HG02885 (cell line): ENCODE measurements at regions not wholly inside any gene's neighbourhood (a gene's known extent, or its start where the extent isn't known, plus 50 kb on each side); places are given as distances from the start of the nearest gene placed in this dataset.
"Not testable (repeated sequence)": the region's sequence is repeated elsewhere in the genome, so short reads cannot be mapped to it uniquely, and the experiment has no call there.

Source experiments
- ATAC-seq: cut with Tn5 transposase; IDR thresholded peaks from one replicate; pipeline ENCODE4 v1.9.1; 2021; ENCODE audit warnings: mild to moderate bottlenecking; ENCODE audit not compliant: unreplicated experiment, poor library complexity

DNA sequence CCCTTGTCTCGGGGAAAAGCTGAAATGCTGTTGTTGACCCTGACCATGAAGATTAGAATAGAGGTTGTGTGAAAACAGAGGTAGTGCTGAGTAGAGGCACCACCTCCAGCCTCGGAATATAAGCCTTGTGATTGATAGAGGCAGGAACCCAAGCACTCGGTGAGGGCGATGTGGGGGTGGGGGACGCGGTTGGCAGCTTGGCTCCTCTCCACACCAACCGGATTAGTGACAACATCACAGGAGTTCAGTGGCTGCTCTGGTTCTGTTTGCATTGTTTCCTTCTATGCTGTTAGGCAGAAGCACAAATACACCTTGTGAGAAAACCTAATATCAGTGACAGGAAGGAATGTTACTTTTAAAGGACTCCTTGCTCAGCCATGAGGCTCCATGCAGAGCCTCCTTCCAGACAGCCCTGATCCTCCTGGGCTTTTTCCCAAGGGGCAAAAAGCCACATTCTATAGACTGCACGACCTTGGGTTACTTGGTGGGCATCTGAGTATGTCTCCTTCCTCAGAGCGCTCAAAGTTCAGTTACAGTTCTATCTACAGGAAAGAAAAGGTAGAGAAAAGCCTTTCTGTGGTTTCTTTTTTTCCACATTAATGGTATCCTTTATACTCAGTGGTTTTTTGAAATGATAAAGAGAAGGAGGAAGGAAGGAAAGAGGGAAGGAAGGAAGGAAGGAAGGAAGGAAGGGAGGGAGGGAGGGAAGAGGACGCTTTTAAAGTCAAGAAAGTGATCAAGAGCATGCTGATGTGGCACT is 150.4 kb upstream of the NOCT start:
- ATAC-seq = no peak

GRCh38 chr4:138863160-138863559 is 152.4 kb upstream of the NOCT start:
- no peak for ATAC-seq

- ATAC-seq = no peak
These were observed 154.4 kb upstream of the NOCT start for GRCh38 chr4:138861135-138861534.

DNA sequence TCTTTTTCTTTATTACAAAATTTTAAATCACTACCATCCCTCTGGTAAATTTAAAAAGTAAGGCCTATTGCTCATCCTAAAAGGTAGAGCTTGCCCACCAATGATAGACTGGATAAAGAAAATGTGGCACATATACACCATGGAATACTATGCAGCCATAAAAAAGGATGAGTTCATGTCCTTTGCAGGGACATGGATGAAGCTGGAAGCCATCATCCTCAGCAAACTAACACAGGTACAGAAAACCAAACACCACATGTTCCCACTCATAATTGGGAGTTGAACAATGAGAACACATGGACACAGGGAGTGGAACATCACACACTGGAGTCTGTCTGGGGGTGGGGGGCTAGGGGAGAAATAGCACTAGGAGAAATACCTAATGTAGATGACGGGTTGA is 155.2 kb upstream of the NOCT start:
- not testable (repeated sequence) for ATAC-seq

DNA sequence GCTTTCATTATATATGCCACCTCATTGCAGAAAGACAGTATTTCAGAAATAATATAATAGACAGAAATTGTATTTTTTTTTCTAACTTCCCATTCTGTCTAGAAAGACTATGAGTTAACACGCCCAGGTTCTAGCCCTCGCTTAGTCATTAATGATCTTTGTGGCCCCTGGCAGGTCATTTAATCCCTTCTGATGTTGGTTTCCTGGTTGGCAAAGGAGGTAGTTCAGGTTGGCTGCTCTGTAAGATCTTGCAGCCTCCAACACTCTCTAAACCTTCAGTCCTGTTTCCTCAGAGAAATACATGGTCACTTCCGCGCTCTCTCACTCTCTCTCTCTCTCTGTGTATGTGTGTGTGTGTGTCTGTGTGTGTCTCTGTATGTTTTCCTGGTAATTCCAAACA is 156.3 kb upstream of the NOCT start:
- no peak for ATAC-seq

GRCh38 chr4:138858419-138858818 is 157.2 kb upstream of the NOCT start:
- ATAC-seq = no peak

- no peak for ATAC-seq
These were observed 158.2 kb upstream of the NOCT start for GRCh38 chr4:138857416-138857815.

GRCh38 chr4:138852681-138853080 is 162.9 kb upstream of the NOCT start:
- ATAC-seq = no peak

DNA sequence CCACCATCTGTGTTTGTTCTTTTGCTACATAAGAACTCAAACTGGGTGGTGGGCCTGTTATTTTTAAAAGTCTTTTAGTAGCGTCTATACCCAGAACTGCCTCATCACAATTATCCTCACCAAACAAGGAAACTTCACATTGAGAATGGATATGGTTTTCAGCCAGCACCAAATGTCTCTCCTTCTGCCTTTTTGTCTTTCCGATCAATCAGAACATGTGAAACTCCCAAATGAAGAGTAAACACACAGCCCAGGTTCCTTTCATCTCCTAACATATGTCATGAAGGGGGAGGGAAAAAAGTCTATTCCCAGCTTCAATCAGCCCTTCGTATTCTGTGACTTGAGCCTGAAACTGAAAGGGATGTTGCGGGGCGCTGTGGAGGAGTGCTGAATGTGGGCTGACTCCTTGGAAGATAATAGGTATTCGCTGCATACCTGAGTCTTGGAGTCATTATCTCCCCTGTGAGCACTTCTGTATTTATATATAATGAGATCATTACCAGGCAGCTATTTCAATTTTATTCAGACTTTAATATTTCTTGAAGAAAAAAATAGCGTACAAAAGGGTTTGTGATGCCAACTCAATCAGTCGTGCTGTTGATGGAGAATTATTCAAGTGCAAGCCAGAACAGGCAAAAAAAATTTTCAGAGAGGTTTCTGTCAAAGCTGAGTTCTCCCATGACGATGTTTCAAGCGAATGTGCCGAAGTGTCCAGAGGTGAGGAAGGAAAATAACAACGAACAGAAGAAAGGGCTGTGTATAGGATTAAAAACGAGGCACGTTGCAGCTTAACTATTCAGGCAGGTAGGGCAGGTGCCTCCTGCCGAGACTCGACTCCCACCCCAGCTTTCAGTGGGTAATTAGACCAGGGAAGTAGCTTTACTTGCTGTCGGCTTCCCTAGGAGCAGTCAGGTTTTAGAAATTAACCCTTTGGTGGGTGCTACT is 163.9 kb upstream of the NOCT start:
- ATAC-seq = no peak

- no peak for ATAC-seq
These were observed 169.9 kb upstream of the NOCT start for GRCh38 chr4:138845664-138846063.

DNA sequence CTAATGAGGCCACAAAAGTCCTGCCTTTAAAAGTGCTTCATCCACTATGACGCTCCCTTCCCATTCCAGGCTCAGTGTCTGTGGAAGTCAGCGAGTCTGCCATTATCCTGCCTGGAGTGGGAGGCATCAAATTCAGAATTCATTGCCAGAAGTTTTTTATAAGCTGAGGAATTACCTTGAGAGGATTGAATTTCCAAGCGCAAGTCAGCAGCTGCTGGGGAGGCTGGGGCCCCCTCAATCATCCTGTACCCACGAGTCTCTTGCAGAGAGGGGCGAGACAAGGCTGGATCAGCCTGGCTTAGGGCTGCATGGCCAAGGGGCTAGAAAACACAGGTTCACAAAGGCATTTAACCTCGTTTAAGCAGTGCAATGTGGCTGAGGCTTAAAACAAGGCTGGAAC is 170.5 kb upstream of the NOCT start:
- no peak for ATAC-seq

- ATAC-seq = no peak
These were observed 172.0 kb upstream of the NOCT start for GRCh38 chr4:138843616-138844015.

DNA sequence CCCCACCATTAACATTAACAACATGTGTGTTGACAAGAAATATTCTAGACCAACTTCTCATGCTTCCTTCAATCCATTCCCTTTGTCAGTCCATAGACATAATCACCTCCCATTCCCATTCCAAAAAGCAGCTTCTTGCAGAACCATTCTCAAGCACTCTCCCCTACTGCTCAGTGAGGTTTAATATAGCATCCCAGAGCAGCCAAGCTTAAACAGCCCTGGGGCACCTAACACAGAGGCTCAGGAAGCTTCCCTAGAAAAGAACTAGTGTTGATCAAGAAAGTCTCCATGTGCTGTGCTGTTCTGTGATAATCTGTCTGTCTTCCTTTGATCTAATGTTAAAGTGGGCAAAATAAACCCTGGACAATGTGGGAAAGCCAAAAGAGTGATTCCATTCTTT is 174.2 kb upstream of the NOCT start:
- no peak for ATAC-seq

- ATAC-seq = no peak
These were observed 177.3 kb upstream of the NOCT start for GRCh38 chr4:138838251-138838650.

GRCh38 chr4:138835832-138836533 is 179.6 kb upstream of the NOCT start:
- ATAC-seq = no peak

- no peak for ATAC-seq
These were observed 181.6 kb upstream of the NOCT start for GRCh38 chr4:138833974-138834373.

DNA sequence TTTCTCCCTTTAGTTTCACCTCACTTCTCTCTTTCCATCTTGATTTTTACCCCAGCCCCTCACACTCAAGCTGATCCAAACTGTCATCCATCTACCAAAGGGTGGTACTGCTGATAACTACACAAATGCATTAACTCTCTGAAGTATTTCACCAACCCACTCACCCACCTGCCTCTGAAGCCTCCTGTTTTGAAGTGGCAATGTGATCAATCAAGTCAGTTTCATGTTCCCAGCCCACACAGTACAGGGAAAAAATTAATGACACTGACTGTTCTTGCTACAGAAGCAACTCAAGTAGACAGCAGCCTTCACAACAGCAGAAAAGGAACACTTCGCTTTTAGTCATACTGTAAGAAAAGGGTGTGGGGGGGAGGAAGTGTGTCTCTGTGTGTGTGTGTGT is 183.0 kb upstream of the NOCT start:
- no peak for ATAC-seq

GRCh38 chr4:138831948-138832347 is 183.6 kb upstream of the NOCT start:
- no peak for ATAC-seq

DNA sequence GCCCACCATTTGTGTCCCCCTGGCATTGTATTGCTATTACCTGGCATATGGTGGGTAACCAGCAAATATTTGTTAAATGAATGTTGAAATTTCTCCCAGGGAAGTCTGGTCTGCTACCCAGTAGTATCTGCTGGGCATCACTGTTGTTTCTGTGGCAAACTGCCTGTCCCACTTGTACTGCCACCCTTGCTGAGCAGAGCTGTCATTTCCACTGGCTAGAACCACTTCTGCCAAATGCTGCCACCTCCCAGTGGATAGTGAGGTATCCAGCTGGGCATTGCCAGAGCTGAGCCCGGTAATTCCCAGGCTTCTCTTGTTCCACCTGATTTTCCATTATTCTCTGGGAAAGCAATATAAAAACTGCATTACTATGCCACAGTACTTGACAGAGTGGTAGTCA is 186.7 kb upstream of the NOCT start:
- ATAC-seq = no peak

DNA sequence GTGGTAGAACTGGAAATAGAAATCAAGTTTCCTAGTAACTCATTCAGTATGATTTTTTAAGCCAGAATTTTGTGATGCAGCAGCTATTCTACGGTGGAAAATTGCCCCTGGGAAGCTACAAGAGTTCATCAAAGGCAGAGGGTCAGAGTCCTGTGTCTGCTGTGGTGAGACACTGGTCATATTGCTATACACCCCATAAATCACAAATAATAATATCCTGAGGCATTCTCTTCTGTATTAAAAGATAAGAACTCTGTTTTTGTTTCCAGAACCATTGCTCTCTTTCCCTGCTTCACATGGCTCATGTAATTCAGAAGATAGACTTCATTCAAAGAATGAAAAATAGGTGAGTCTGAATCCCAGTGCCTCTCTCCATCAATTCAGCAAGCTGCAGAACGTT is 188.8 kb upstream of the NOCT start:
- no peak for ATAC-seq

GRCh38 chr4:138826322-138826721 is 189.3 kb upstream of the NOCT start:
- ATAC-seq = no peak
